ENCODE measurements at regions not wholly inside any gene's neighbourhood (a gene's known extent, or its start where the extent isn't known, plus 50 kb on each side); places are given as distances from the start of the nearest gene placed in this dataset.

- H3K4me3 ChIP-seq (ENCODE audit: extremely low read depth in 1 of 4, insufficient read depth in 2 of 4, low read depth in 3 of 4, low read length in 4 of 4): no peak overlapping the region
- TF ChIP-seq POLR2AphosphoS5 (IDR thresholded peaks at IDR 0.05; ENCODE audit: low read depth, low read length) (no peak), KDM4A (IDR thresholded peaks at IDR 0.05; ENCODE audit: low read depth, low read length, severe bottlenecking) (no peak), BACH1 (IDR thresholded peaks at IDR 0.05; ENCODE audit: low read length) (no peak), RXRA (IDR thresholded peaks at IDR 0.05; ENCODE audit: insufficient read depth, low read depth, low read length) (no peak), JUND (IDR thresholded peaks at IDR 0.05; ENCODE audit: low read length) (no peak), CBX8 (IDR thresholded peaks at IDR 0.05; ENCODE audit: borderline replicate concordance, low read depth, low read length) (no peak), SUZ12 (IDR thresholded peaks at IDR 0.05; ENCODE audit: low read length) (no peak), CHD1 (IDR thresholded peaks at IDR 0.05; ENCODE audit: low read depth, low read length) (no peak), E2F6 (IDR thresholded peaks at IDR 0.05) (no peak)
- TF ChIP-seq, protein P1, sequence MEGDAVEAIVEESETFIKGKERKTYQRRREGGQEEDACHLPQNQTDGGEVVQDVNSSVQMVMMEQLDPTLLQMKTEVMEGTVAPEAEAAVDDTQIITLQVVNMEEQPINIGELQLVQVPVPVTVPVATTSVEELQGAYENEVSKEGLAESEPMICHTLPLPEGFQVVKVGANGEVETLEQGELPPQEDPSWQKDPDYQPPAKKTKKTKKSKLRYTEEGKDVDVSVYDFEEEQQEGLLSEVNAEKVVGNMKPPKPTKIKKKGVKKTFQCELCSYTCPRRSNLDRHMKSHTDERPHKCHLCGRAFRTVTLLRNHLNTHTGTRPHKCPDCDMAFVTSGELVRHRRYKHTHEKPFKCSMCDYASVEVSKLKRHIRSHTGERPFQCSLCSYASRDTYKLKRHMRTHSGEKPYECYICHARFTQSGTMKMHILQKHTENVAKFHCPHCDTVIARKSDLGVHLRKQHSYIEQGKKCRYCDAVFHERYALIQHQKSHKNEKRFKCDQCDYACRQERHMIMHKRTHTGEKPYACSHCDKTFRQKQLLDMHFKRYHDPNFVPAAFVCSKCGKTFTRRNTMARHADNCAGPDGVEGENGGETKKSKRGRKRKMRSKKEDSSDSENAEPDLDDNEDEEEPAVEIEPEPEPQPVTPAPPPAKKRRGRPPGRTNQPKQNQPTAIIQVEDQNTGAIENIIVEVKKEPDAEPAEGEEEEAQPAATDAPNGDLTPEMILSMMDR (IDR thresholded peaks at IDR 0.05; ENCODE audit: control extremely low read depth in 1 of 3, insufficient read depth in 1 of 3, low read depth in 1 of 3, low read length in 3 of 3): no peak
- CTCF ChIA-PET (ENCODE audit: partially characterized antibody): interaction anchor here (1.0 to 1.3 kb wide), 2 partner anchors 15 to 56 kb away, joined by 3 read pairs; no protein-coding TSS in a partner anchor
- H3K4me1 ChIP-seq (replicated peaks in 1 of 4; ENCODE audit: control insufficient read depth in 3 of 4, insufficient read depth in 4 of 4, low read length in 3 of 4): no peaks in the 10 kb centered on the region
- H3K9me3 ChIP-seq (ENCODE audit: insufficient read depth in 2 of 2, low read depth in 1 of 2, low read length in 1 of 2): no peaks in the 10 kb centered on the region
- H3K56ac ChIP-seq (replicated peaks; ENCODE audit: insufficient read length, low read depth, low read length): no peak overlapping the region
- no peak overlapping the region for H3K4ac ChIP-seq (replicated peaks; ENCODE audit: insufficient read length, low read depth, low read length)
- H3K79me1 ChIP-seq (ENCODE audit: low read depth, low read length): no peaks in the 10 kb centered on the region
- no peak overlapping the region for H4K8ac ChIP-seq (ENCODE audit: extremely low read depth, insufficient read depth, low read length)
- no peak overlapping the region for H2AFZ ChIP-seq (ENCODE audit: low read length)
- no peak overlapping the region for H4K91ac ChIP-seq (replicated peaks; ENCODE audit: insufficient read length, low read length)
- no peak overlapping the region for H2AK5ac ChIP-seq (ENCODE audit: low read depth, low read length)
- H2BK15ac ChIP-seq (ENCODE audit: low read length): no peak overlapping the region
- H2BK20ac ChIP-seq (ENCODE audit: low read length): no peak overlapping the region
- no peak overlapping the region for H2BK5ac ChIP-seq (ENCODE audit: low read depth, low read length)
- no peaks in the 10 kb centered on the region for H3K36me3 ChIP-seq (ENCODE audit: control insufficient read depth in 2 of 4, insufficient read depth in 4 of 4, low read length in 3 of 4)
- H4K5ac ChIP-seq (ENCODE audit: insufficient read length, low read depth, low read length): no peak overlapping the region
- no peaks in the 10 kb centered on the region for H3K79me2 ChIP-seq (ENCODE audit: control insufficient read depth in 1 of 2, insufficient read depth in 2 of 2, low read length in 2 of 2)
- H3K23me2 ChIP-seq (ENCODE audit: low read depth, low read length): no peaks in the 10 kb centered on the region
- DNase-seq (ENCODE audit: low read depth in 1 of 2, low spot score in 2 of 2) (no peak), FAIRE-seq (no peak)
- no peak overlapping the region for H3K18ac ChIP-seq (ENCODE audit: extremely low read depth, low read length)
- no peaks in the 10 kb centered on the region for H3K27me3 ChIP-seq (replicated peaks in 1 of 4; ENCODE audit: control insufficient read depth in 3 of 4, extremely low read depth in 1 of 4, insufficient read depth in 3 of 4, low read length in 3 of 4)
- no peak overlapping the region for H2BK12ac ChIP-seq (ENCODE audit: low read depth, low read length)
- H3K27ac ChIP-seq (ENCODE audit: low read depth, low read length): no peak overlapping the region
- no peak overlapping the region for H3K4me2 ChIP-seq (ENCODE audit: insufficient read depth in 1 of 2, low read depth in 2 of 2, low read length in 2 of 2)
- H3K9ac ChIP-seq (replicated peaks in 1 of 4; ENCODE audit: extremely low read depth in 1 of 4, low read depth in 3 of 4, low read length in 3 of 4): no peak overlapping the region
- H2BK120ac ChIP-seq (replicated peaks; ENCODE audit: low read depth, low read length): no peak overlapping the region
- POLR2A ChIA-PET (ENCODE audit: partially characterized antibody): no interaction called here
- WGBS, 2 experiments (ENCODE audit: extremely low coverage in 1 of 2, insufficient coverage in 1 of 2, insufficient read length in 1 of 2, insufficient replicate concordance in 2 of 2, low coverage in 1 of 2, low lambda C conversion rate in 2 of 2, missing lambda C conversion rate in 1 of 2): 93% methylated on average over 6 of the region's 6 CpGs; no CpG with 5 or more reads in 1 of the 2 experiments
- no peaks in the 10 kb centered on the region for H4K20me1 ChIP-seq (replicated peaks in 1 of 2; ENCODE audit: control insufficient read depth in 1 of 2, insufficient read depth in 2 of 2, low read length in 2 of 2)
- H3K14ac ChIP-seq (ENCODE audit: insufficient read length): no peak overlapping the region
- no peak overlapping the region for H3K23ac ChIP-seq (ENCODE audit: insufficient read length)
Observed at GRCh38 chr6:91694016-91694654, 1107.3 kb upstream of the MAP3K7 start.

Data from H1 (cell line).